Heart right ventricle (tissue), 16 donors: ENCODE measurements at regions not wholly inside any gene's neighbourhood (a gene's known extent, or its start where the extent isn't known, plus 50 kb on each side); places are given as distances from the start of the nearest gene placed in this dataset.

Source experiments
- ATAC-seq, 8 donors: fragments of 200-7000 bp; cut with Tn5 transposase; one replicate each; pipeline ENCODE4 v1.9.1; 2020; ENCODE audit warnings: mild to moderate bottlenecking in 8 of 8, moderate library complexity in 8 of 8, moderate number of reproducible peaks in 1 of 8
- DNase-seq, 2 donors: peaks; one replicate each; pipeline ENCODE4 v3.0.0-alpha.2; 2020
- H3K27ac ChIP-seq, 10 donors: fragments of 200-600 bp; sonication (generic) in 2 of 10; one replicate each; pipeline versions ENCODE4 v1.5.0 to v1.8.0; 2020 to 2022; ENCODE audit warnings: mild to moderate bottlenecking in 3 of 10
- H3K27me3 ChIP-seq, 7 donors: fragments of 200-600 bp; one replicate each; pipeline ENCODE4 v1.8.0; 2021 to 2022; ENCODE audit warnings: mild to moderate bottlenecking in 2 of 7
- H3K36me3 ChIP-seq, 9 donors: fragments of 200-600 bp; sonication (generic) in 1 of 9; one replicate each; pipeline versions ENCODE4 v1.5.0 to v1.8.0; 2020 to 2022; ENCODE audit warnings: mild to moderate bottlenecking in 2 of 9
- H3K4me1 ChIP-seq, 9 donors: fragments of 200-600 bp; sonication (generic) in 1 of 9; one replicate each; pipeline versions ENCODE4 v1.5.0 to v1.8.0; 2020 to 2022; ENCODE audit warnings: mild to moderate bottlenecking in 4 of 9
- H3K4me3 ChIP-seq, 10 donors: fragments of 200-600 bp; sonication (generic) in 2 of 10; one replicate each; pipeline versions ENCODE4 v1.5.0 to v1.8.0; 2020 to 2022; ENCODE audit warnings: mild to moderate bottlenecking in 7 of 10, moderate library complexity in 2 of 10
- H3K9me3 ChIP-seq, 11 donors: fragments of 200-600 bp in 10 of 11; sonication (generic) in 2 of 11; one replicate each; pipeline versions ENCODE4 v1.5.0 to v1.8.0; 2013 to 2022; ENCODE audit warnings: mild to moderate bottlenecking in 2 of 11, control low read depth in 1 of 11, moderate library complexity in 1 of 11
- WGBS, 2 donors: extraction: QIAGEN DNeasy Blood & Tissue Kit; methylation state at CpG; one replicate each; pipeline ENCODE4 v1.1.7; 2013; ENCODE audit warnings: inconsistent platforms in 1 of 2; 5-methylcytosine and 5-hydroxymethylcytosine counted together
- intact Hi-C, 10 donors: fragments of 100-400 bp; cut with DNase I; formaldehyde crosslinking; loops; one replicate each; pipeline versions ENCODE4 v1.11.1 to v1.14.2; 2022
- TF ChIP-seq, protein P1 (sequence below), 9 donors: fragments of 200-600 bp; sonication (generic) in 2 of 9; IDR thresholded peaks; one replicate each; pipeline versions ENCODE4 v1.5.0 to v1.8.0; 2021 to 2022; ENCODE audit warnings: antibody characterized with exemption in 9 of 9, mild to moderate bottlenecking in 5 of 9, moderate library complexity in 1 of 9
- donor health status: Arrhythmogenic right ventricular cardiomyopathy.
- donor health status: ischemic (EF 13 %, LVEDD 7.1; RV severe dilation, severe dysfunction).
- donor health status: healthy with polysubstance abuse.
- donor health status: DM: no; HTN: yes; CAD: no.
- donor health status: DM: no; HTN: no; CAD: no.
- donor health status: ischemic (EF 25% LVEDD 6.9; RV normal size, moderate dysfunction).
- donor health status: ischemic (EF 25% LVEDD 5.7; RV mildly dilated, moderate dysfunction).
- donor health status: healthy.
- donor health status: DM: yes; HTN: yes; CAD: no.
- donor health status: Ischemic cardiomyopathy.
- donor health status: ischemic (EF 35%, LVEDD 5.7; RV mildly dilated, moderate dysfunction).
- donor health status: nonischemic (EF 11% LVEDD 7.7; RV severe dilation, severe dysfunction).
- donor health status: DM: yes; HTN: yes; CAD: no.
- donor health status: PGD.
- donor health status: ischemic (EF 29% LVEDD 5.4; RV normal size, mild dysfunction).
- donor health status: nonischemic (EF 23%, LVEDD 6.1; RV moderate dilation, normal function).

GRCh38 chr7:45457591-45457990, 116.6 kb upstream of the ADCY1 start:
- Histone ChIP-seq H3K36me3 (no peaks in the 10 kb centered on the region), H3K27me3 (peaks cover 0 to 19% (median 0%) of the 10 kb centered on the region in 7 donors), H3K27ac (no peak overlapping the region), H3K4me3 (no peak overlapping the region), H3K9me3 (no peaks in the 10 kb centered on the region), H3K4me1 (no peaks in the 10 kb centered on the region)
- no peak for ATAC-seq
- 58 to 65% methylated on average over 3 of the region's 3 CpGs for WGBS, 2 donors
- DNase-seq = no peak
- intact Hi-C loops = no loop called here
- TF ChIP-seq, protein P1, sequence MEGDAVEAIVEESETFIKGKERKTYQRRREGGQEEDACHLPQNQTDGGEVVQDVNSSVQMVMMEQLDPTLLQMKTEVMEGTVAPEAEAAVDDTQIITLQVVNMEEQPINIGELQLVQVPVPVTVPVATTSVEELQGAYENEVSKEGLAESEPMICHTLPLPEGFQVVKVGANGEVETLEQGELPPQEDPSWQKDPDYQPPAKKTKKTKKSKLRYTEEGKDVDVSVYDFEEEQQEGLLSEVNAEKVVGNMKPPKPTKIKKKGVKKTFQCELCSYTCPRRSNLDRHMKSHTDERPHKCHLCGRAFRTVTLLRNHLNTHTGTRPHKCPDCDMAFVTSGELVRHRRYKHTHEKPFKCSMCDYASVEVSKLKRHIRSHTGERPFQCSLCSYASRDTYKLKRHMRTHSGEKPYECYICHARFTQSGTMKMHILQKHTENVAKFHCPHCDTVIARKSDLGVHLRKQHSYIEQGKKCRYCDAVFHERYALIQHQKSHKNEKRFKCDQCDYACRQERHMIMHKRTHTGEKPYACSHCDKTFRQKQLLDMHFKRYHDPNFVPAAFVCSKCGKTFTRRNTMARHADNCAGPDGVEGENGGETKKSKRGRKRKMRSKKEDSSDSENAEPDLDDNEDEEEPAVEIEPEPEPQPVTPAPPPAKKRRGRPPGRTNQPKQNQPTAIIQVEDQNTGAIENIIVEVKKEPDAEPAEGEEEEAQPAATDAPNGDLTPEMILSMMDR (IDR thresholded peaks at IDR 0.05) = no peak

GRCh38 chr7:45459476-45459875, 114.7 kb upstream of the ADCY1 start:
- Histone ChIP-seq H3K4me1 (no peaks in the 10 kb centered on the region), H3K4me3 (no peak overlapping the region), H3K36me3 (no peaks in the 10 kb centered on the region), H3K9me3 (peaks cover 0 to 7% (median 0%) of the 10 kb centered on the region in 11 donors), H3K27ac (no peak overlapping the region), H3K27me3 (peaks cover 0 to 14% (median 0%) of the 10 kb centered on the region in 7 donors)
- no peak for ATAC-seq
- TF ChIP-seq, protein P1 (IDR thresholded peaks at IDR 0.05) = no peak
- intact Hi-C loops = no loop called here
- no peak for DNase-seq
- WGBS, 2 donors = 54 to 62% methylated on average over 4 of the region's 4 CpGs

- Histone ChIP-seq H3K27me3 (peaks cover 0 to 12% (median 0%) of the 10 kb centered on the region in 7 donors), H3K4me3 (no peak overlapping the region), H3K36me3 (no peaks in the 10 kb centered on the region), H3K4me1 (no peaks in the 10 kb centered on the region), H3K9me3 (peaks cover 0 to 7% (median 0%) of the 10 kb centered on the region in 11 donors), H3K27ac (no peak overlapping the region)
- ATAC-seq (no peak), DNase-seq (no peak)
- TF ChIP-seq, protein P1 (IDR thresholded peaks at IDR 0.05) = no peak
- 87 to 90% methylated on average over 3 of the region's 3 CpGs for WGBS, 2 donors
- intact Hi-C loops = no loop called here
Observed at GRCh38 chr7:45460379-45460778, 113.8 kb upstream of the ADCY1 start.

DNA sequence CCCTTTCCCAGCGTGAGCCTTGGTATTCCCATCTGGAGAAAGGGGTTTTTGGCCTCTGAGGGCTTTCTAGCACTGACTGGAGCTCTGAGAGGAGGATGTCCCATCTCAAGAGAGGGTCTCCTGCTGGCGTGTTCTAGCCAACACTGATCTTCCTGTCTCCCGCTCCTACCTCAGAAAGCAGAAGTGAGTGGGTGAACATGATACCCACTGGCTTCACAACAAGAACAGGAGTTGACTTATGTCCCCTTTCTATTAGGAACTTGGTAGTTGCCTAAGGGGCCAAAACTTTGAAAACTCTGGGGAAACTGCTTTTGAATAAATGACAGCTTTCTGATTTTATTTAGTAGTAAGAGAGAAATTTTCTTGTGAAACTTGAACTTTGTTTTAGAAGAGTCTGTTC, 113.1 kb upstream of the ADCY1 start:
- ATAC-seq = no peak
- WGBS, 2 donors = 74% methylated on average over 3 of the region's 3 CpGs
- intact Hi-C loops = no loop called here

More for the DNA sequence above, 113.1 kb upstream of the ADCY1 start:
- H3K27ac ChIP-seq = no peak overlapping the region
- H3K36me3 ChIP-seq = no peaks in the 10 kb centered on the region
- TF ChIP-seq, protein P1 (IDR thresholded peaks at IDR 0.05) = no peak
- H3K9me3 ChIP-seq = peaks cover 0 to 7% (median 0%) of the 10 kb centered on the region in 11 donors
- H3K4me1 ChIP-seq = no peaks in the 10 kb centered on the region
- no peak for DNase-seq
- H3K4me3 ChIP-seq = no peak overlapping the region
- H3K27me3 ChIP-seq = peaks cover 0 to 6% (median 0%) of the 10 kb centered on the region in 7 donors
